ENCODE measurements at regions not wholly inside any gene's neighbourhood (a gene's known extent, or its start where the extent isn't known, plus 50 kb on each side); places are given as distances from the start of the nearest gene placed in this dataset.

DNA sequence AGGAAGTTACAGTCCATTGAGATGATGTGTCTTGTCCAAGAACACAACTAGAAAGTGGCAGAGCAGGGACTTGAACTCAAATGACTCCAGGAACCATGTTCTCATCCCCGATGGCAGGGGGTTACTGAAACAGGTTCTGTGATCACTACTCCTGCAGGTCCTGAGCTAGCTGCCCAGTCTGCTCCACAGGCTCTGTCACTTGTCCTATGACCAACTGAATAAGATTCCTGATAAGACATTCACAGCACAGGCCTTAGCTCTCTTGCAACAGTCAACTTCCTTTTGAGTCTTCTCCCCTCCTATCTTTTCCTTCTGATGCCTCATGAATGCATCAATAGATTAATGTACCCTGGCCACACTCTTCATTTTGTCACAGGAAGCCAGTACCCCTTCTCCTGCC, 109.2 kb downstream of the SH3TC2 start:
- TF ChIP-seq, protein P1, sequence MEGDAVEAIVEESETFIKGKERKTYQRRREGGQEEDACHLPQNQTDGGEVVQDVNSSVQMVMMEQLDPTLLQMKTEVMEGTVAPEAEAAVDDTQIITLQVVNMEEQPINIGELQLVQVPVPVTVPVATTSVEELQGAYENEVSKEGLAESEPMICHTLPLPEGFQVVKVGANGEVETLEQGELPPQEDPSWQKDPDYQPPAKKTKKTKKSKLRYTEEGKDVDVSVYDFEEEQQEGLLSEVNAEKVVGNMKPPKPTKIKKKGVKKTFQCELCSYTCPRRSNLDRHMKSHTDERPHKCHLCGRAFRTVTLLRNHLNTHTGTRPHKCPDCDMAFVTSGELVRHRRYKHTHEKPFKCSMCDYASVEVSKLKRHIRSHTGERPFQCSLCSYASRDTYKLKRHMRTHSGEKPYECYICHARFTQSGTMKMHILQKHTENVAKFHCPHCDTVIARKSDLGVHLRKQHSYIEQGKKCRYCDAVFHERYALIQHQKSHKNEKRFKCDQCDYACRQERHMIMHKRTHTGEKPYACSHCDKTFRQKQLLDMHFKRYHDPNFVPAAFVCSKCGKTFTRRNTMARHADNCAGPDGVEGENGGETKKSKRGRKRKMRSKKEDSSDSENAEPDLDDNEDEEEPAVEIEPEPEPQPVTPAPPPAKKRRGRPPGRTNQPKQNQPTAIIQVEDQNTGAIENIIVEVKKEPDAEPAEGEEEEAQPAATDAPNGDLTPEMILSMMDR (IDR thresholded peaks at IDR 0.05): no peak
- H3K4me1 Mint-ChIP-seq (ENCODE audit: unreplicated experiment): peaks cover 9% of the 10 kb centered on the region
- no peaks in the 10 kb centered on the region for H3K27me3 Mint-ChIP-seq (ENCODE audit: unreplicated experiment)
- no peak for DNase-seq (ENCODE audit: extremely low spot score, unreplicated experiment)
- no peaks in the 10 kb centered on the region for H3K9me3 Mint-ChIP-seq (ENCODE audit: unreplicated experiment)
- H3K36me3 Mint-ChIP-seq (ENCODE audit: unreplicated experiment): peaks cover 2% of the 10 kb centered on the region
- no peak overlapping the region for H3K4me3 Mint-ChIP-seq (ENCODE audit: unreplicated experiment)
- no peak overlapping the region for H3K27ac Mint-ChIP-seq (ENCODE audit: unreplicated experiment)

Measured in osteocyte (in vitro differentiated cells).